Spleen (tissue), 7 donors: ENCODE measurements at regions not wholly inside any gene's neighbourhood (a gene's known extent, or its start where the extent isn't known, plus 50 kb on each side); places are given as distances from the start of the nearest gene placed in this dataset.

Experiments used
- POLR2A ChIP-seq, 3 donors: fragments of 450-650 bp; IDR thresholded peaks; one replicate each; pipeline ENCODE4 v1.5.1; 2017; ENCODE audit warnings: antibody characterized with exemption in 3 of 3, mild to moderate bottlenecking in 1 of 3
- POLR2AphosphoS5 ChIP-seq, 3 donors: sonication (generic); formaldehyde crosslinking; IDR thresholded peaks; one replicate each; pipeline ENCODE4 v1.5.1; 2017; ENCODE audit warnings: antibody characterized with exemption in 3 of 3
- TF ChIP-seq, protein P1 (sequence below), 11 experiments: fragments of 200-600 bp in 7 of 11; fragments of 450-650 bp in 4 of 11; sonication (generic) in 4 of 11; IDR thresholded peaks in 8 of 11; conservative IDR thresholded peaks in 3 of 11; 1 replicate in 7 of 11; 2 replicates in 4 of 11; pipeline versions ENCODE4 v1.4.0 to v1.8.0; 2016 to 2021; ENCODE audit warnings: antibody characterized with exemption in 11 of 11, inconsistent platforms in 4 of 11, mild to moderate bottlenecking in 1 of 11
- donor health status: DM: no; HTN: no; CAD: no; lungs with moderate emphysema.
- donor health status: DM: no; HTN: no; CAD: no.
- donor health status: DM: no; HTN: no; CAD: no.

DNA sequence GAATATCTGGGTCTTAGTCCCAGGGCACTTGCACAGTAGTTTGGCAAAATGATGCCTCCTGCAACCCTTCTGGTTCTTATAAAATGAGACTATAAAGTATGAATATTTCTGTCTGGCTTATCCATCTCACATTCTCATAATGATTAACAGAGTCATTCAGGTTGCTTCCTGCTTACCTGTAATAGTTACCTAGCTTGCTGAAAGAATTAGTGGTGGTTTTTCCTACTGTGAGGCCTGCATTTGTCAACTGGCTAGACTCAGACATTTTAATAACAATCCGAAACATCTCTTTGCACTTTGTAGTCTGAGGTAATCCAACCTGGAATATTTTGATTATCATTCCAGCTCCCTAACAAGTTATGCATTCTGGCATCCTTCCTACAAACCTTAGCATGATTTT, 75.6 kb upstream of the POU1F1 start:
- TF ChIP-seq, protein P1, sequence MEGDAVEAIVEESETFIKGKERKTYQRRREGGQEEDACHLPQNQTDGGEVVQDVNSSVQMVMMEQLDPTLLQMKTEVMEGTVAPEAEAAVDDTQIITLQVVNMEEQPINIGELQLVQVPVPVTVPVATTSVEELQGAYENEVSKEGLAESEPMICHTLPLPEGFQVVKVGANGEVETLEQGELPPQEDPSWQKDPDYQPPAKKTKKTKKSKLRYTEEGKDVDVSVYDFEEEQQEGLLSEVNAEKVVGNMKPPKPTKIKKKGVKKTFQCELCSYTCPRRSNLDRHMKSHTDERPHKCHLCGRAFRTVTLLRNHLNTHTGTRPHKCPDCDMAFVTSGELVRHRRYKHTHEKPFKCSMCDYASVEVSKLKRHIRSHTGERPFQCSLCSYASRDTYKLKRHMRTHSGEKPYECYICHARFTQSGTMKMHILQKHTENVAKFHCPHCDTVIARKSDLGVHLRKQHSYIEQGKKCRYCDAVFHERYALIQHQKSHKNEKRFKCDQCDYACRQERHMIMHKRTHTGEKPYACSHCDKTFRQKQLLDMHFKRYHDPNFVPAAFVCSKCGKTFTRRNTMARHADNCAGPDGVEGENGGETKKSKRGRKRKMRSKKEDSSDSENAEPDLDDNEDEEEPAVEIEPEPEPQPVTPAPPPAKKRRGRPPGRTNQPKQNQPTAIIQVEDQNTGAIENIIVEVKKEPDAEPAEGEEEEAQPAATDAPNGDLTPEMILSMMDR (IDR thresholded peaks at IDR 0.05 in 8 of 11, conservative IDR thresholded peaks at IDR 0.05 in 3 of 11), result no peak
- no peak for TF ChIP-seq POLR2A (IDR thresholded peaks at IDR 0.05)
- TF ChIP-seq POLR2AphosphoS5 (IDR thresholded peaks at IDR 0.05), result no peak
